AG04450 (cell line): ENCODE measurements at regions not wholly inside any gene's neighbourhood (a gene's known extent, or its start where the extent isn't known, plus 50 kb on each side); places are given as distances from the start of the nearest gene placed in this dataset.

Source experiments
- CTCF ChIA-PET: fragments of 300-600, 350-600 bp; formaldehyde crosslinking; extraction: SDS; loops from one replicate; lab custom pipeline; 2022; ENCODE audit warnings: antibody characterized with exemption, inconsistent platforms; lab: Charles Lee
- POLR2A ChIA-PET: fragments of 350-600 bp; formaldehyde crosslinking; extraction: SDS; loops from one replicate; lab custom pipeline; 2021; ENCODE audit warnings: antibody characterized with exemption, inconsistent platforms; lab: Yijun Ruan, JAX
- DNase-seq: peaks from one replicate; pipeline ENCODE4 v3.0.0-alpha.2; 2011; ENCODE audit warnings: low read depth, low spot score
- H3K27ac ChIP-seq: one replicate; pipeline ENCODE4 v1.5.1; 2012; ENCODE audit warnings: low read depth, low read length, control low read depth
- H3K27me3 ChIP-seq: one replicate; pipeline ENCODE4 v1.6.0; 2012; ENCODE audit warnings: low read length; ENCODE audit not compliant: control insufficient read depth, insufficient read depth
- H3K4me3 ChIP-seq: 2 replicates; pipeline ENCODE4 v1.5.1; 2011; ENCODE audit warnings: mild to moderate bottlenecking, low read depth, low read length, control low read depth
- H3K9me3 ChIP-seq: 2 replicates; pipeline ENCODE4 v1.5.1; 2012; ENCODE audit warnings: low read length; ENCODE audit not compliant: control insufficient read depth, insufficient read depth
- CTCF ChIP-seq: IDR thresholded peaks from 2 replicates; pipeline ENCODE4 v1.5.1; 2011; ENCODE audit warnings: low read depth, low read length, control low read depth, inconsistent platforms

GRCh38 chr2:147589127-147589526 lies 255.7 kb upstream of the ACVR2A start:
- Histone ChIP-seq H3K9me3 (no peaks in the 10 kb centered on the region), H3K27ac (no peak overlapping the region), H3K27me3 (no peaks in the 10 kb centered on the region), H3K4me3 (no peak overlapping the region)
- TF ChIP-seq CTCF = no peak
- ChIA-PET CTCF (no interaction called here), POLR2A (no interaction called here)
- no peak for DNase-seq

- Histone ChIP-seq H3K4me3 (no peak overlapping the region), H3K27me3 (no peaks in the 10 kb centered on the region), H3K27ac (no peak overlapping the region), H3K9me3 (no peaks in the 10 kb centered on the region)
- ChIA-PET POLR2A (no interaction called here), CTCF (no interaction called here)
- no peak for TF ChIP-seq CTCF
- DNase-seq = no peak
These were observed 256.6 kb upstream of the ACVR2A start for GRCh38 chr2:147588191-147588590.

GRCh38 chr2:147578529-147578928 lies 266.3 kb upstream of the ACVR2A start:
- TF ChIP-seq CTCF = no peak
- POLR2A ChIA-PET = no interaction called here

GRCh38 chr2:147577998-147578380 lies 266.8 kb upstream of the ACVR2A start:
- no peaks in the 10 kb centered on the region for H3K9me3 ChIP-seq
- no peaks in the 10 kb centered on the region for H3K27me3 ChIP-seq
- CTCF ChIA-PET = no interaction called here
- no peak for DNase-seq
- H3K27ac ChIP-seq = no peak overlapping the region
- no peak overlapping the region for H3K4me3 ChIP-seq
- POLR2A ChIA-PET = no interaction called here
- no peak for TF ChIP-seq CTCF

More at GRCh38 chr2:147578529-147578928, 266.3 kb upstream of the ACVR2A start:
- H3K9me3 ChIP-seq = no peaks in the 10 kb centered on the region
- no peak for DNase-seq
- no peaks in the 10 kb centered on the region for H3K27me3 ChIP-seq
- H3K4me3 ChIP-seq = no peak overlapping the region
- no peak overlapping the region for H3K27ac ChIP-seq
- CTCF ChIA-PET = no interaction called here

GRCh38 chr2:147577323-147577997 lies 267.4 kb upstream of the ACVR2A start:
- no peaks in the 10 kb centered on the region for H3K9me3 ChIP-seq
- H3K27me3 ChIP-seq = no peaks in the 10 kb centered on the region
- no peak for TF ChIP-seq CTCF
- H3K4me3 ChIP-seq = no peak overlapping the region
- CTCF ChIA-PET = no interaction called here
- DNase-seq = no peak
- POLR2A ChIA-PET = no interaction called here
- H3K27ac ChIP-seq = no peak overlapping the region
